Stimulated activated CD8-positive, alpha-beta memory T cell treated with anti-CD3 and anti-CD28 coated beads, Interleukin-7, amount 100 ng/mL, for 48 hours (primary cell): ENCODE measurements at regions not wholly inside any gene's neighbourhood (a gene's known extent, or its start where the extent isn't known, plus 50 kb on each side); places are given as distances from the start of the nearest gene placed in this dataset.

Experiments
- DNase-seq, 2 donors: peaks; one replicate each; pipeline ENCODE4 v3.0.0-alpha.2; 2020; ENCODE audit warnings: low read depth in 1 of 2; ENCODE audit errors: extremely low read depth in 1 of 2

- DNase-seq, result no peak
Observed at GRCh38 chr1:82861749-82862148, 1061.0 kb downstream of the ADGRL2 start.

GRCh38 chr1:82858031-82858430 is 1057.3 kb downstream of the ADGRL2 start:
- DNase-seq, result no peak

GRCh38 chr1:82849460-82849859 is 1048.7 kb downstream of the ADGRL2 start:
- DNase-seq, result no peak

- DNase-seq, result no peak
Observed at GRCh38 chr1:82848043-82848442, 1047.3 kb downstream of the ADGRL2 start.

GRCh38 chr1:82845866-82846265 is 1045.1 kb downstream of the ADGRL2 start:
- DNase-seq, result no peak

- DNase-seq, result no peak
Observed at GRCh38 chr1:82844911-82845827, 1044.4 kb downstream of the ADGRL2 start.

- no peak for DNase-seq
Observed at GRCh38 chr1:82844447-82844846, 1043.7 kb downstream of the ADGRL2 start.

- DNase-seq, result no peak
Observed at GRCh38 chr1:82843876-82844275, 1043.1 kb downstream of the ADGRL2 start.

- no peak for DNase-seq
Observed at GRCh38 chr1:82840192-82840591, 1039.5 kb downstream of the ADGRL2 start.

- DNase-seq, result no peak
Observed at GRCh38 chr1:82837766-82838465, 1037.2 kb downstream of the ADGRL2 start.

- no peak for DNase-seq
Observed at GRCh38 chr1:82836973-82837680, 1036.4 kb downstream of the ADGRL2 start.

- DNase-seq, result no peak
Observed at GRCh38 chr1:82836213-82836972, 1035.7 kb downstream of the ADGRL2 start.

GRCh38 chr1:82830690-82831380 is 1030.1 kb downstream of the ADGRL2 start:
- no peak for DNase-seq

GRCh38 chr1:82829527-82829926 is 1028.8 kb downstream of the ADGRL2 start:
- no peak for DNase-seq

GRCh38 chr1:82823876-82824275 is 1023.1 kb downstream of the ADGRL2 start:
- no peak for DNase-seq

GRCh38 chr1:82820816-82821215 is 1020.1 kb downstream of the ADGRL2 start:
- no peak for DNase-seq

GRCh38 chr1:82819234-82819633 is 1018.5 kb downstream of the ADGRL2 start:
- DNase-seq, result no peak

GRCh38 chr1:82818586-82818985 is 1017.9 kb downstream of the ADGRL2 start:
- DNase-seq, result no peak

GRCh38 chr1:82813386-82813785 is 1012.7 kb downstream of the ADGRL2 start:
- no peak for DNase-seq

GRCh38 chr1:82810601-82811000 is 1009.9 kb downstream of the ADGRL2 start:
- no peak for DNase-seq
